H54 (cell line): ENCODE measurements at regions not wholly inside any gene's neighbourhood (a gene's known extent, or its start where the extent isn't known, plus 50 kb on each side); places are given as distances from the start of the nearest gene placed in this dataset.
A peak's percentile ranks its signal among the peaks of the same experiment; 100 is the strongest.

ENCODE experiments used
- DNase-seq: peaks from one replicate; pipeline ENCODE4 v3.0.0; 2011; ENCODE audit warnings: low spot score, mixed read lengths; ENCODE audit not compliant: insufficient read length
- FAIRE-seq: peaks from 3 replicates; lab custom pipeline; 2011; peaks lifted over from hg19 to GRCh38; lab: Jason Lieb, UNC
- POLR2A ChIP-seq: IDR thresholded peaks from 2 replicates; pipeline ENCODE4 v1.6.1; 2011; ENCODE audit warnings: low read depth, mild to moderate bottlenecking, low read length

DNA sequence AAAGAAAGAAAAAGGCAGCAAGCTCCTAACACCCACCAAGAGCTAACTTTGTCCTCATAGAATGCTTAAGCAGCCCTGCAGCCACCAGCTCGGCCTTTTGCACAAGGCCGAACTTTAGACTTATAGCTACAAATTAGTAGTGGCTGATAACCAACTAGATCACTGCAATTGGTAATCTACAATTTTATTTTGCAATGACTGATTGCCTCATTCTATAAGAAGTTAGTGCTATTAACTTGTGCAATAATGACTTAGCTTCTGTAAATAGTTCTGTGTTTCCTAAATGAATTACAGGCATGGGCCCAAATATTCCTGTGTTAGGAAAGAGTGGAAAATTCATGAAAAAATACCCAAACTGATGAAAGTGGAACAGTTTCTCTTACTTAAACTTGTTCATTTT is 284.8 kb upstream of the CFAP20DC start:
- TF ChIP-seq POLR2A: no peak
- DNase-seq: no peak
- no peak for FAIRE-seq

DNA sequence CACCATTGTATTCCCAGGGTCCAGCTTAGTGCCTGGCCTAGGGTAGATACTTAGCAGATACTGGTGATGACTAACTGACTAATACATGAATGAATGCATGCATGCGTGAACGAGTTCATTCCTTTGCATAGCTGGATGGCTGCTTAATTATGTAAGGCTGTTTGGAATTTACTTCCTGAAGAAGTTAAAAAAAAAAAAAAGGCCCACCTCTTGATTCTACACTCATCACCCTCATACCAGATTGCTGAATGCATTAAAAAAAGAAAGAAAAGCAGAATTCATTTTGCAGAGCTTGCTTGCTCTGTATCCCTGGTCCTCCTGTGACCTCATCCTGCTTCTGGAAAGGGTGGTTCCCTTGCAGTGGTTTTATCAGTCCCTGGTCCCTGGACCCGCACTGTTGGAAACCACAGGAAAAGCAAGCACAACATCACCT is 277.6 kb upstream of the CFAP20DC start:
- TF ChIP-seq POLR2A: no peak
- no peak for FAIRE-seq
- peak; percentile 6 for DNase-seq

DNA sequence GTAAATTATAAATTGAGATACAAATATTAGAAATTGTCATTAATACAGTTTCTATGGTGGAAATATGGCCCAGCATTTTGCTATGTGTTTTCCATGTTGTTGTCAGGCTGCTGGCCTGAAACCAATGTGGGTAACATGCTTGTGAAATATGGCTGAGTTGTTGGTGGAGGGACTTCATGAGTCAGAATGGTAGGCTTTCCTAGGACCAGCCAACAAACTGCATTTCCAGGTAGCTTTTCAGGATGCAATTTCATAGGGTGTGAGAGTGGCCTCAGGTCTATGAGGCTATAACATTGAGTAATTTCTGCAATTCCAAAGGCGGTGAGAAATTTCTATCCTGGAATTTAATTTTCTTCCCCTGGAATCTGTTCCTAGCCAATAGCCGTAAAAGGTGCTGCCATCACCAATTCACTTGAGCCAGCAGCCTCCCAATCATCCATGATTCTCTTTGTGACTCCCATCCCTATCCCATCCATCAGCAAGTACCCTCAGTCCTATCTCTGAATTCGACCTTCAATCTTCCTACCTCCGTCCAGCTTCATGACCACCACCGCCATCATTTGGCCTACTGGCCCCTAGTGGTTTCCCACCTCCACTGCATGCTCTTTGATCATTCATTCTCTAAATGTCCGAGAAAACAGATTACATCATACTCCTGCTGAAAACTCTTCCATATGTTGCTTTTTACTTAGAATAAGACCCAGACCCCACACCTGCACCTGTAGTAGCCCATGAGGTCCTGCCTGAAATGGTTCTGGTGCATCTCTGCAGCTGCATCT is 276.6 kb upstream of the CFAP20DC start:
- no peak for DNase-seq
- FAIRE-seq: no peak
- no peak for TF ChIP-seq POLR2A

DNA sequence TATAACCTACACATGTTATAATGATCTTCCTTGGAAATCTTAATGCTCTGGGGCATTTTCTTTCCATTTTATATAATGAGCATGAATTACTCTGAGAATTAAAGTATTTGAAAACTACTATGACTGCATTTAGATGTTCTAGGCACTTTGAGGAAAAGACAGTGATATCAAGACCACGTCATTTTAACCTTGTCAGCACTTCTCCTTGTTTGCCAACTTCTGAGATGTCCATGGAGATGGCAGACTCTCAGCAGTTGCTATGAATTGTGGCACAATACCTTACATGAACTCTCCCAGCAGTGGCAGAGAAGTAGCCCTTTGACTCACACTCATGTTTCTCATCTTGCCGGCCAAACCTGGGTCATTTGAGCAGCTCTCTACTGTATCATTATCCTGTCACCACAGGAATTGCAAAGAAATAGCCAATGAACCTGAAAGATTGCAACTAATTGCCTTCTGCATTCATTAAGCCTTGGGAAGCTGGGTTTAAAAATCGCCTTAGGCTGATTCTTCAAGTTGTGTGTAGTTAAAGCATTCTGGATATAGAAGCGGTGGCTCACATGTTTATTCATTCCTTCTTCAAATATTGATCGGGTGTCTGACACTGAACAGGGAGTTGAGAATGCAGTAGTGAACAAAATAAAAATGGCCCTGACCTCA is 272.2 kb upstream of the CFAP20DC start:
- DNase-seq: no peak
- TF ChIP-seq POLR2A: no peak
- no peak for FAIRE-seq

DNA sequence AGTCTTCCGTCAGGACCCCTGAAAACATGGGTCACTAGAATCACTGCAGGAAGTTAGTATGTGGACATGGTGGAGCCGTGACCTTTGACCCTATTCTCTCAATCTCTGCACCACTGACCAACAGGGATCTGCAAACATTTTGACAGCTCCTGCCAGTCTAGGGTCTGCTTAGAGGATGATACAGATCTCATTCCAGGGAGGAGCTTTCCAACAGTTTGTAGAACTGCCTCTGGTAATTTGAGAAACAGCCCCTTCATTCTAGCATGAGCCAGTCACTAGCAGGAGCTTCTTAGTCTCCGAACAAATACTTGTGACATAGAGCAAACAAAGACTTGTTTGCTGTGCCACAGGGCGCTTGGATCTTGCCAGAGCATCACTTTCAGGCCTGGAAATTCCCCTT is 270.3 kb upstream of the CFAP20DC start:
- DNase-seq: no peak
- no peak for FAIRE-seq
- TF ChIP-seq POLR2A: no peak

DNA sequence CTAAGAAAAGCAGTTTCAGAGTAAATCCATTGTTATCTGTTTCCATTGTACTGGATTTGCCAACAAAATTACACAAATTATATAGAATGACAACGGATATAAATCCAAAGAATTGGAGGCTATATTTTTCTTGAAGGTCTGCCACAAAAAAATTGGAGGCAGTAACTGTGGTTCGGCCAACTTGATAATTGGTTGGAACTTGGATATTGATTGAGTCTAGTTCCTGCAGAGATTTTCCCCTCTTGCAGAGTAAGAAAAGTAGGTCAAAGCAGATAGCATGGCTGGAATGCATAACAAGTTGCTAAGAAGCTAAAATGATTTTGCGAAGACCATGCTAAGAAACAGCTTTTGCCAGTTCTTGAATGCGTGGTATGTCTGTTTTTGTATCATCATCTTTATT is 269.6 kb upstream of the CFAP20DC start:
- TF ChIP-seq POLR2A: no peak
- FAIRE-seq: no peak

DNA sequence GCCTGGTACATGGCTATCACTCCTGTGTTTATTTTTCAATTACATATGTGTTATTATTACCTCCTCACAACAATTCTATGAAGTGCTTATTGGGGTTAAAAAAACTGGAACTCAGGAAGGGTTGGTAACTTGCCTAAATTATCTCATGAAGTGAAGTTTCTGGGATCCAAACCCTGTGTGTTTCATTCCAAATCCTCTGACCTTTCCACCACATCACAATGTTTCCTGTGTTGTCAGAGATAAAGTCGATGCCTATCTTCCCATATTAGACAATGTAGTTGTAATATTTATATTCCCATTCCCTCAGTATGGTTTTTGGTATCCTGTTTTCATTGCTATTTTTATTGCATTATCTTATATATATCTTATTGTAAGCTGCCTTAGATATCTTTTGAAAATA is 269.1 kb upstream of the CFAP20DC start:
- DNase-seq (no peak), FAIRE-seq (no peak)
- TF ChIP-seq POLR2A: no peak

More for the DNA sequence above, 269.6 kb upstream of the CFAP20DC start:
- no peak for DNase-seq

DNA sequence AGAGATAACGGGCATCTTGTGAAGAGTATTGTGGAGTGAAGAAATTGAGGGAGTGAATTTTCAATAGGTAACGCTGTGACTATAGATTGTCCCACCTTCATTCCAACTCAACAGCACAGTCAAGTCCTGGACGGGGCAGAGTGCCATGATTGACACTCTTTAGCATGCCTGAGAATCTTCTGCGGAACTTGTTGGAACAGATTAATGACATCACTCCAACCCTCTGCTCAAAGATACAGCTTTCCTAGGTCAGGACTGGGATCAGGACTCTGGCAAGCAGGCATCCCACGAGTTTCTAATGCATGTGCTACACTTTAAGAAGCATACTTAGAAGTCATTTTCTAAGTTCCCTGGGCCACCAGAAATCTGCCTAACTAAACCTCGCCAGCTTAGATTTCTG is 267.6 kb upstream of the CFAP20DC start:
- no peak for TF ChIP-seq POLR2A
- FAIRE-seq (no peak), DNase-seq (no peak)

DNA sequence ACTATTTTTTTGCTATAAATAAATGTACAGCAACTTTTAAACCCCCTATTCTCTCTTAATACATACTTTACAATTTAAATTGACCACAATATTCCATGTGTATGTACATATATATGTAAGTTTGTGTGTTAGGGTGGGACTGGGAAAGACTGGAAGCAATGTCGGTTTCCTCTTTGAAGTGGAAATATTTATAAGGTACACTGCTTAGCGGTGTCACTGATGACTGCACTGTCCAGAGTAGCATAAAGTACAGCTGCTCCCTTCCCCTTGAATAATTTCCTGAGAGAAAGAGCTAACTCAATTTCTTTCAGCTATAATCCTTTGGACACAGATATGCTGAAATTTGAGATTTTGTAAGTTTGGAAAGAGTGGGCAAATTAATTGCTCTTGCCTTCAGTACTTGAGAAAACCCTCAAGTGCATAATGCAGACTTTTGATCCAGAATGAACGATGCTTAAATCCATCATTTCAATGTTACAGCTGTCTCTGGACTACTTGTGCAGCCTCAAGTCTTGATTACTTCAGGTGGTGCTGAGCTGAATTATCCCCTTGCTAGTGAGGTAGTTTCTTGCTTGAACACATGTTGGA is 267.0 kb upstream of the CFAP20DC start:
- no peak for FAIRE-seq

DNA sequence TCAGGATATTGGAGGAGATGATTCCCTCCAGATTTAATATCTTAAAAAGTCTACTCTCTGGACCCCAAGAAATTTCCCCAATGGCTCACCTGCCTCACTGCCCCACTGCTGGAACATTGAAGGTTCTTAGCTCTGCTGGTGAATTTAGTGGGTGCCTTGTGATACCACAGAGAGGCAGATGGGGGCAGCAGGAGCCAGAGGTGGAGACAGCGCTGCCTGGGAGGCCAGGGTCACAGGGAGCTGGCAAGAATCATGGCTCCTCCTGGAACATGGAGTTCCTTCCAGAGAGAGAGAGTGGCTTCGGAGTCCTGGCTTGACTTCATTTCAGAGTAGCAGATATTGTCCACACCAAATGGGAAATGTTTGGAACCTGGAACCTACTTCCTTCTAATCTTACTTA is 263.5 kb upstream of the CFAP20DC start:
- FAIRE-seq (no peak), DNase-seq (peak; percentile 30)
- no peak for TF ChIP-seq POLR2A

More for the DNA sequence above, 267.0 kb upstream of the CFAP20DC start:
- DNase-seq: no peak
- no peak for TF ChIP-seq POLR2A

DNA sequence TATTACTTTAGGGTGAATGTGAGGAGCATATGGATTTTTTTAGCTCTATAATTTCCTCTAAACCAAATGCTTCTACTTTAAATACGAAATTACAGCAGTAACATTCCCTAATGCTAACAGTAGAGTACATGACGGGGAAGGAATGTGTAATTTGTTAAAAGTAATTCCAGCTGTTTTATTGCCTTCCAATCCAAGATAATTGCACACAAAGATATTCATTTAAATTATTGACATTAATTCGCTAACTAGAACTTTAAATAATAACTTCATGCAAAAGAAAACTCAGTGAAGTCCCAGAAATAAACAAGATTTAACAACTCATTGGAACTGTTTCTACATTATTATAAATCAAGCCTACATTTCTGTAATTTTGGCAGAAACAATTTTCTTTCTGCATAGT is 261.4 kb upstream of the CFAP20DC start:
- DNase-seq (no peak), FAIRE-seq (no peak)
- TF ChIP-seq POLR2A: no peak

DNA sequence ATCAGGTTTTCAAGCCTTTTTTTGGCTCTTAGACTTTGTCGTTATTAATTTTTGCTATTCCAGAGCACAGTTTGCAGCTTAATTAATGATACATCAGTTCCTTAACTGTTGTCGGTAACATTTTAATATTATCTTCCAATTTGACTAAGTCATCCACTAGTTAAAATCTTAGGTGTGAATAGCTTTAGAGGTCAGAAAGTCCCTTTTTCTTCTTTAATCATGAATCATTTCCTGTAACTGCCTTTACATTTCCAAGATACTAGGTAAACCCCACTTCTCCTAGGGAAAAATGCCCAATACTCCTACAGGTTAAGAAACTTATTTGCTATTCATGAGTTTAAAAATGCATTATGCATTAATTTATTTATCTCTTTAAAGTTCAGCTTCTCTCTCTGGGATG is 260.9 kb upstream of the CFAP20DC start:
- no peak for FAIRE-seq
- no peak for DNase-seq
- no peak for TF ChIP-seq POLR2A

DNA sequence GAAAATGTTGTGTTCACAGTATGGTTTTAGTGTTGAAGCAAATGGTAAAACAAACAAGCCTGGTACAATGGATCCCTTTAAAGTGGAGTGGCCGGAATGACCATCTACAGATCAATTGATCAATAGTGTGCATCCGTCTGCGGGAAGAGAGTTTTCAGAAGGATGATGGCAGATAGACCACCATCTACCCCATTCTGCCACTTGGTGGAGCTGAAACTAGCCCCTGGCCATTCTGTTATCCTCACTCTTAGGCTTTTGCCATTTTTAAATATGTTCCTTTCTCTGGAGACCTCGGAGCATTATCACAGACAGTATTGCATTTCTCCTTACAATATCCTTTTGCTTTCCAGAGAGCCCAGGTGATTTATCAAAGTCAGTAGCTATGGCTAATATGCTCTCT is 258.9 kb upstream of the CFAP20DC start:
- no peak for FAIRE-seq
- TF ChIP-seq POLR2A: no peak
- no peak for DNase-seq

DNA sequence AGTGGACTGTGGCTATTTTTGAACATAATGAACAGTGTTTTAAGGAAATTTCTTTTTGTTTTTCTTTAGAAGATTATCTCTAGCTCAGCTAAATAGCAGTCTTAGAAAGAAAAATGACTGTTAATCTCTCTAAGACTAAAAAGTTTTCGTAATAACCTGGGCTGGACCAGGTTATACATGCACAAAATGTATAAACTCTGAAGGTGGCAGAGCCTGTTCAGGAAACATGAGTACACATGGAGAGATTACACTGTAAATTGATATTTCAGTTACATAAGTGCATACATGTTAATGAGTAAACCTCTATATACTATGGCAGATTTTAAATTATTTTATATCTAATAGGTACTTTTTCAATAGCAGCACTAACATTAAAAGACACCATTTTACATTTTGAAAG is 258.2 kb upstream of the CFAP20DC start:
- TF ChIP-seq POLR2A: no peak

More for the DNA sequence above, 258.2 kb upstream of the CFAP20DC start:
- FAIRE-seq: no peak
- DNase-seq: no peak
